ENCODE measurements at regions not wholly inside any gene's neighbourhood (a gene's known extent, or its start where the extent isn't known, plus 50 kb on each side); places are given as distances from the start of the nearest gene placed in this dataset.

GRCh38 chr2:234730066-234730640 lies 221.7 kb upstream of the SH3BP4 start:
- TF ChIP-seq ZNF184 (tag by site-specific recombination; IDR thresholded peaks at IDR 0.05) (no peak), CTCF (tag by site-specific recombination; IDR thresholded peaks at IDR 0.05) (no peak), PRDM1 (tag by site-specific recombination; IDR thresholded peaks at IDR 0.05) (no peak)

Measured in HEK293 (cell line).